ENCODE measurements at regions not wholly inside any gene's neighbourhood (a gene's known extent, or its start where the extent isn't known, plus 50 kb on each side); places are given as distances from the start of the nearest gene placed in this dataset.

GRCh38 chr9:108062680-108063079 lies 573.1 kb upstream of the KLF4 start:
- TF ChIP-seq, protein P1, sequence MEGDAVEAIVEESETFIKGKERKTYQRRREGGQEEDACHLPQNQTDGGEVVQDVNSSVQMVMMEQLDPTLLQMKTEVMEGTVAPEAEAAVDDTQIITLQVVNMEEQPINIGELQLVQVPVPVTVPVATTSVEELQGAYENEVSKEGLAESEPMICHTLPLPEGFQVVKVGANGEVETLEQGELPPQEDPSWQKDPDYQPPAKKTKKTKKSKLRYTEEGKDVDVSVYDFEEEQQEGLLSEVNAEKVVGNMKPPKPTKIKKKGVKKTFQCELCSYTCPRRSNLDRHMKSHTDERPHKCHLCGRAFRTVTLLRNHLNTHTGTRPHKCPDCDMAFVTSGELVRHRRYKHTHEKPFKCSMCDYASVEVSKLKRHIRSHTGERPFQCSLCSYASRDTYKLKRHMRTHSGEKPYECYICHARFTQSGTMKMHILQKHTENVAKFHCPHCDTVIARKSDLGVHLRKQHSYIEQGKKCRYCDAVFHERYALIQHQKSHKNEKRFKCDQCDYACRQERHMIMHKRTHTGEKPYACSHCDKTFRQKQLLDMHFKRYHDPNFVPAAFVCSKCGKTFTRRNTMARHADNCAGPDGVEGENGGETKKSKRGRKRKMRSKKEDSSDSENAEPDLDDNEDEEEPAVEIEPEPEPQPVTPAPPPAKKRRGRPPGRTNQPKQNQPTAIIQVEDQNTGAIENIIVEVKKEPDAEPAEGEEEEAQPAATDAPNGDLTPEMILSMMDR (IDR thresholded peaks at IDR 0.05), result no peak
- no peak for TF ChIP-seq POLR2A (IDR thresholded peaks at IDR 0.05)

Data from right lobe of liver (tissue), 4 donors.